Choroid plexus epithelial cell (primary cell): ENCODE measurements at regions not wholly inside any gene's neighbourhood (a gene's known extent, or its start where the extent isn't known, plus 50 kb on each side); places are given as distances from the start of the nearest gene placed in this dataset.
"Not testable (repeated sequence)": the region's sequence is repeated elsewhere in the genome, so short reads cannot be mapped to it uniquely, and the experiment has no call there.

Experiments
- DNase-seq: peaks from one replicate; pipeline ENCODE4 v3.0.0-alpha.2; 2010; ENCODE audit warnings: low read depth
- H3K4me3 ChIP-seq: 2 replicates; pipeline ENCODE4 v1.5.1; 2011; ENCODE audit warnings: low read depth, mild to moderate bottlenecking, control low read depth, low read length, moderate library complexity
- CTCF ChIP-seq: conservative IDR thresholded peaks from 2 replicates; pipeline ENCODE4 v1.5.1; 2011; ENCODE audit warnings: low read depth, mild to moderate bottlenecking, control low read depth, inconsistent platforms, low read length, moderate library complexity

- TF ChIP-seq CTCF = peak; percentile 64
- no peak overlapping the region for H3K4me3 ChIP-seq
- DNase-seq = peak; percentile 80
These were observed 484.8 kb upstream of the NETO1 start for GRCh38 chr18:73352546-73352945.

GRCh38 chr18:73340135-73340977 is 472.6 kb upstream of the NETO1 start:
- H3K4me3 ChIP-seq = no peak overlapping the region
- DNase-seq = peak; percentile 72
- no peak for TF ChIP-seq CTCF

GRCh38 chr18:73331212-73331772 is 463.5 kb upstream of the NETO1 start:
- TF ChIP-seq CTCF = no peak

GRCh38 chr18:73330106-73330505 is 462.3 kb upstream of the NETO1 start:
- H3K4me3 ChIP-seq, DNase-seq: not testable (repeated sequence)

More at GRCh38 chr18:73331212-73331772, 463.5 kb upstream of the NETO1 start:
- no peak overlapping the region for H3K4me3 ChIP-seq
- DNase-seq = no peak

GRCh38 chr18:73324187-73324831 is 456.5 kb upstream of the NETO1 start:
- H3K4me3 ChIP-seq = not testable (repeated sequence)

GRCh38 chr18:73318739-73319479 is 451.1 kb upstream of the NETO1 start:
- peak; percentile 9 for DNase-seq
- H3K4me3 ChIP-seq = no peak overlapping the region
- TF ChIP-seq CTCF = no peak

More at GRCh38 chr18:73324187-73324831, 456.5 kb upstream of the NETO1 start:
- not testable (repeated sequence) for DNase-seq

- H3K4me3 ChIP-seq = no peak overlapping the region
- peak; percentile 54 for DNase-seq
- TF ChIP-seq CTCF = no peak
These were observed 448.7 kb upstream of the NETO1 start for GRCh38 chr18:73316513-73316912.
